Hematopoietic multipotent progenitor cell treated with erythropoietin and hydrocortisone succinate and interleukin-3 and kit ligand, for 6 days (in vitro differentiated cells): ENCODE measurements at regions not wholly inside any gene's neighbourhood (a gene's known extent, or its start where the extent isn't known, plus 50 kb on each side); places are given as distances from the start of the nearest gene placed in this dataset.

Experiments used
- DNase-seq: peaks from one replicate; pipeline ENCODE4 v3.0.0-alpha.2; 2015

DNA sequence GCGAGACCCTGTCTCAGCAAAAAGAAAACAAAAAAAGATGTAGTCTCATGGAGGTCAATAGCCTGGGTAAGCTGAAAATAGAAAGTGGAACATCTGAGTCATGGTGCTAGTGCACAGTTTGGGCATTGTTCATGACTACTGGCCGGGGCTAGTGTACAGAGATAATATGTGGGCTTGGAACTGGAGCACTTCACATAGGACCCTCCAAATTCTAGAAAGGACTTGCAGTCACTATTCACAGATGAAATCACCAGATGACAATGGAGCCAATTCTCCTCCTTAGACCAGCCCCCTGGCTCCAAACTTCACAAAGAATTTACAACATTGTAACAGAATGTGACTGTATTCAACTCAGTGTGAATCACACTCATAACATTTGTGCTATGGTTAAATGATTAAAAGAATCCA lies 367.8 kb upstream of the SLC7A11 start:
- DNase-seq: no peak

DNA sequence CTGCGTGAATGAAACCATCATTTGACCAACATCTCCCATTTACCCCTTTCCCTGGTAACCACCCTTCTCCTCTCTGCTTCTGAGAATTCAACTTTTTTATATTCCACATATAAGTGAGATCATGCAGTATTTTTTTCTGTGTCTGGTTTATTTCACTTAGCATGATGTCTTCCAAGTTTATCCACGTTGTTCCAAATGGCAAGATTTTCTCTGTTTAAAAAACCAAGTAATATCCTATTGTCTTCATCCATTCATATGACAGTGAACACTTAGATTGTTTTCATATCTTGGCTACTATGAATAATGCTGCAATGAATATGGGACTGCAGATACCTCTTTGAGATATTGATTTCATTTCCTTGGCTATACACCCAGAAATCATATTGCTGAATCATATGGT lies 362.4 kb upstream of the SLC7A11 start:
- no peak for DNase-seq

DNA sequence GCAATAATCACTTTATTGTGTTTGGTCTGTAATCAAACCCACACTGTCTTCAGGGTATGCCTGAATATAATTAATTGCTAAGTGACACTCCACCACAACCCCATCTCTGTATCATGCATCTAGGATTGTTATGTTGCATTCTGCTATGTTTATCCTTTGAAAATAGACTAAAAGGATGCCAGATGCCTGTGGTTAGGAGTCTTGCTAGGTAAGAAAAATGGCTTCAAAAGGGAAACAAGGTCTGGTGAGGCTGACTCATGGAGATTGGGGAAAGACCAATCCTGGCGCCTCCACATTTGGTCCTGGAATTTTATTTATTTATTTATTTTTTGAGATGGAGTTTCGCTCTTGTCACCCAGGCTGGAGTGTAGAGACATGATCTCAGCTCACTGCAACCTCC lies 360.5 kb upstream of the SLC7A11 start:
- no peak for DNase-seq

DNA sequence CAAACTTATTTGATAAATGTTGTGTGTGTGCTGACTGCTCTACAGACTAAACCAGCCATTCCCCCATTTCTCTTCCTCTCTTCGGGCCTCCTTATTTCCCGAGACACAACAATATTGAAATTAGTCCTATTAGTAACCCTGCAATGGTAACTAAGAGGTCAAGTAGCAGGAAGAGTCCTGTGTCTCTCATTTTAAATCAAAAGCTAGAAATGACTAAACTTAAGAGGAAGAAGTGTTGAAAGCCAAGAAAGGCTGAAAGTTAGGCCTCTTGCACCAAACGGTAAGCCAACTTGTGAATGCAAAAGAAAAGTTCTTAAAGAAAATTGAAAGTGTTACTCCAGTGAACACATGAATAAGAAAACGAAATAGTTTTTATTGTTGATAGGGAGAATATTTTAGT lies 357.8 kb upstream of the SLC7A11 start:
- DNase-seq: no peak

DNA sequence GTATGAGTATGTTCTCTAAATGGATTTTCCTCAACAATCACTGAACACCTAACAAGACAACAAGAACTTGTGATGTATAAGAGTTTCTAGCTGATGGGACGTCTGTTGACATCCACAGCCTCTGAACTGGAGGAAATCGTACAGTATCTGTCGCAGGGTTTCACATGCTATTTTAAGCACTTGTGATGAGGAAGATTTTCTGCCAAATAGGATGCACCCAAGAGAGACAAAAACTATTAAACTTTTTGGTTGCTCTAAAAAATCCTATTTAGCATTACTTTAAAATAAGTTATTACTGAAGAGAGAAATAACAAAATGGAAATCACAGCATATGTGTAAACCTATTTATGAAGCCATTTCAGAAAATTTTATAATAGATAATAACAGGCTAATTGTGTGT lies 356.1 kb upstream of the SLC7A11 start:
- DNase-seq: no peak

DNA sequence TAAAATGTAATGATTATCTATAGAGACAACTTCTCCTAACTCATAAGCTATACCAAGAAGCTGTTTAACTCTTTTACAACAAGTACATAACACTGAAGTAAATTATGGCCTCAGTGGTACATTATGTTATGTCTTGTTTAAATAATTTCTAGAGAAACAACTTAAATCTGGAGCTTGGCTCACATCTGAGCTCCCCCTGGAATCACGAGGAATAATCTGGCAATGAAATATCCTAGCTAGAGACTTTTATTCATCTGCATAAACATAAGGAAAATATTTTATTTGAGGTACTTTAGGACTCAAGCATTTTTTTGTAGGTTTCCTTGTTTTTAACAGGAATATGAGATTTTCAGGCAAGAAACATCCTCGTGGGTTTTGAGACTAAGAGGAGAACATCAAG lies 354.7 kb upstream of the SLC7A11 start:
- DNase-seq: no peak

DNA sequence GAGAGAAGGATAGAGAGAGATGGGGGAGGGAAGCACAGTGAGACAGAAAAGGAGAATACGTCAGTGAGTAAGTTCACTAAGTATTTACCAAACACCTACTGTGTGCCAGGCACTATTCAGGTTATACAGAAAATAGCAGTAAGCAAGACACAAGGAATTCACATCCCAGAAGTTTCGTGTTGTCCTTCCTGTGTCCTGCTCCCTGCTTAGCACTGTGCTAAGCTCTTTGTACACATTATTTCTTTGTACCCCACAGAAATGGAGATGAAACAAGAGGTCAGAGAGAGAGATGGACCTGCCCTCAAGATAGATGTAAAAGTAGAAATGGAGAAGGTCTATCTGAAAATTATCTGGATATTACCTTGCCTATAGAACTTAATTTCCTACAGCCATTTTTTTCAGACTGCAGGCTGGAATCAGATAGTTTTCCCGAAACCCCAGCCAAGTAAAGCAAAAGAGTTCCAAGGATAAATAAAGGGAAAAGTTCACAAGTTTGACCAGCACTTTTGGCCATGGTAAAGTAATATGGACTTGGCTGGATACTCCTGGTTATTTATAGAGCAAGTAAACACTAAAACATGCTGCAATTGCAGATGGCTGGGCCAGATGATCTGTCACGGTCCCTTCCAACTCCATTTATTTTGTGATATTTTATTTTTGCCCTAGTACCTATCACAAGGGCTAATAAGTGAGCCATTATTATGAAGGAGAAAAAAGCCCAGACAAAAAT lies 353.7 kb upstream of the SLC7A11 start:
- no peak for DNase-seq

DNA sequence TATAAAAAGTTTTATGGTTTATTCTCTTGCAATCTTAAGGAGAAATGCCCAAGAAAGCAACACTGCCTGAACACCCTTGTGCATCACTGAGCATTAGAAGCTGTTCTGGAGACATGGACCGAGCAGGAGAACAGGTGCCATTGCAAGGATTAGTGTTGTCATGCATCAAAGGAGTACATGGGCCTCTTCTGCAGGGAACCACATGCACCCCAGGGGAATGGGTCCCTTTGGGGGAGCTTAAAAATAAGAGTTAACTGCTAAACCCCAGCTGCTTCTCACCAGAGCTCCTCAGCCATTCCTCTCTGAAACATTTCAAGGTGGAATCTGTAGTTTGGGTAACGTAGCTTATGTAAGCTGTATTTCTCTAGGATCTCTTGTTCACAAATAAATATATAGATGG lies 353.0 kb upstream of the SLC7A11 start:
- DNase-seq: no peak

DNA sequence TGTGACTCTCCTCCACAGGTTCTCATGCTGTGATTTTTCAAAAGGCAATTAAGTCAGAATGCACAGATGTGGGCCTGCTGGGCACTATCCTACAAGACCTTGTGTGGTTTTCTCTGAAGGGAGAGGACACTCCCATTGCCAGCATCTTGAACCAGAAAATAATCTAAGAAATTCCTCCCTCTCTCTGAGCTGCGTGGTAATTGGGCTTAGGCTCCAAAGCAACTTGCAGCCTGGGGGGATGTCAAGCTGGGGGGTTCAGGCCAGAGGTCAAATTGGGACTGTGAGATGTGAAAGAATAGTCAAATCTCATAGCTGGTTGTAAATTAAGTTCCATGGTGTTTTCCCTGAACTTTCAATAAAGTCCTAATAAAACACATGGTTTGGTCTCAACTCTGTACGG lies 350.6 kb upstream of the SLC7A11 start:
- no peak for DNase-seq

DNA sequence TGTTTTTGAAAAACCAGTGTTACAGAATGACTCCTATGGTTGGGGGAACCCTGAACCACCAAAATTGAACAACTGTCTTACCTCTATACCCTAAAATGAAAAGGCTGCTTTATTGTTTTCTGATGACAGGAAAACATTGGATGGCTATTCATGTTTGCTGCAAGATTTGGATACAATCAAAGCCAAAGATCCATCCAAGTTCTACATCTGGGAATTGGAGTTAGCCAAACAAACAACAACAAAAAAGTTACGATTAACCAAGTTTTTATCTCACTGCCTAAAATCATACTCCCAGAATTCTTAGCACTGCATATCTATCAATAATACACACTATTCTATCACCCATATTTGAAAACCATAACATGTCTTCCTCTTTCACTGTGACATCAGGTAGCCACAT lies 349.7 kb upstream of the SLC7A11 start:
- DNase-seq: no peak

DNA sequence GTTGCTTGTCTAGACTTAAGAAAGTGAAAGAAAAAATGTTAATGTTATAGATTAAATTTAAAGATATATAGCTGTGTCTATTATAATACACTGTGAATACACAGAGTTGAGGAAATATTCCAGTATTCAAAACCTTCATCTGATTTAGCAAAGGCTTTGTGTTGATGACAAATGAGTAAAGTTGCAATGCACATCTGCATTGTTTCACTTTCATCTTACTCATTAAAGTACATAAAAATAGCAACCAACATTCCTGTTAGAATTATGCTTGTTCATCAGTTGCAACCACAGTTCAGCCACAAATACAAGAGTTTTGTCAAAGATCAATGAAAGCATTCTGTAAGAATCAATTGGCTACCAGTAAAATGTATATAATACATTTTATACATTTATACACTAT lies 346.4 kb upstream of the SLC7A11 start:
- DNase-seq: no peak

DNA sequence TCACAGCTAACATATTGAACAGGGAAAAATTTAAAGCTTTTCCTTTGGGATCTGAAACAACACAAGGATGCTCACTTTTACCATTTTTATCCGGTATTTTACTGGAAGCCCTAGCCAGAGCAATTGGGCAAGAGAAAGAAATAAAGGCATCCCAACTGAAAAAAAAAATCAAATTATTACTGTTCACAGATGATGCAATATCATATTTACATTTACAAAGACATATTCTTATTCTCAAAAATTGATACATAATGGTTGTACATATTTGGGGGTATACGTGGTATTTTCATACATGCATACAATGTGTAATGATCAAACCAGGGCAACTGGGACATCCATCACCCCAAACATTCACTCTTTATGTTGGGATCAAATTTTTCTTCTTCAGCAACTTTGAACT lies 337.0 kb upstream of the SLC7A11 start:
- DNase-seq: no peak

DNA sequence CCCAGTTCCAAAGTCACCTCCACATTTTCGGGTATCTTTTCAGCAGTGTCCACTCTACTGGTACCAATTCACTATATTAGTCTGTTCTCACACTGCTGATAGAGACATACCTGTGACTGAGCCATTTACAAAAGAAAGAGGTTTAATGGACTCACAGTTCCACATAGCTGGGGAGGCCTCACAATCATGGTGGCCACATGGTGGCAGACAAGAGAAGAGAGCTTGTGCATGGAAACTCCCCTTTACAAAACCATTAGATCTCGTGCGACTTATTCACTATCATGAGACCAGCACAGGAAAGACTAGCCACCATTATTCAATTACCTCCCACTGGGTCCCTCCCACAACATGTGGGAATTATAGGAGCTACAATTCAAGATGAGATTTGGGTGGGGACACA lies 335.7 kb upstream of the SLC7A11 start:
- DNase-seq: peak; percentile 8

DNA sequence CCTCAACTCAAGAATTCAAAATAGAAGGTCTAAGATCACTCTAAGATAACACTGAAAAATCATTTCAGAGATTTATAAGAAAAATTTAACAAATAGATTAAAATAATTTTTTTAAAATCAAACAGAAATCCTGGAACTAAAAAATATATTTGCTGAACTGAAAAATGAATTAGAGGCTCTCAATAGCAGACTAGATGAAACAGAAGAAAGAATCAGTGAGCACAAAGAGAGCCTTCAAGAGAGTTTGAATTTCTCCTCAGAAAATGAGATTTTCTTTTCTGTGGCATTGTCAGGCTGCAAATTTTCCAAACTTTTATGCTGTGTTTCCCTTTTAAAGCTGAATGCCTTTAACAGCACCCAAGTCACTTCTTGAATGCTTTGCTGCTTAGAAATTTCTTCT lies 335.0 kb upstream of the SLC7A11 start:
- DNase-seq: no peak

DNA sequence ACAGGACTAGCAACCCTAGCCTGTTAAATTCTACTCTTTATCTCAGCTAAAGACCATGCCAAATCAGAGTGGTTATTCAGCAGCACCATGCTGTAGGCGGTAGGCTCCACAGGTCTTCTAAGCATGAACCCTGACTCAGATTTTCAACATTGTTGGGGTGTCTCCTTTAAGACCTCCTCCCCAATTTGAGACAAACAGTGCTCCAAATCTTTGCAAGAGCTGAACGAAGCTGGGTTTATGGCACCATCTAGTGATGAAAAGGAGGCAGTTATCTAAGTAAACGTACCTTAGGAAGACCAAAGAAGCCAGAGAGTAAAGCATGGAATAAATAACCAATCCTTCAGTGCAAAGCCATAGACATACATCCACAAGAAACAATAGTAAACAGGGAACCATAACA lies 334.5 kb upstream of the SLC7A11 start:
- DNase-seq: peak; percentile 38

DNA sequence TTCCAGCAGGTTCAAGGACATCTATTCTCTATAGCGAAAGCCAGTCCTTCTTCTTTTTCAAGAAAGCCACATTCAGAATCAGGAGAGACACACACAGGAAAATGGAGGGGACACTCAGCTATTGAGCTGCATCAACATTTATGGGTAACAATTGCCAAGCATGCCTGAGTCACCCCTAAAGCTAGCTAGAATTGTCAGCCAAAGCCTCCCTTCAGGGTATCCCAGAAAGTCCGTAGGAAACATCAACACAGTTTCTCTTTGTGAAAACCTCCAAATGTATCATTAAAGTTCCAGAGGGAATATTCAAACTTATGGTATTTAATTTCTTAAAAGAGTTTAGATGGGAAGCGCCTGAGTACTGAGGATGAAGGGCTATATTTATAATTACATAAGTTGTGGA lies 331.1 kb upstream of the SLC7A11 start:
- DNase-seq: no peak

DNA sequence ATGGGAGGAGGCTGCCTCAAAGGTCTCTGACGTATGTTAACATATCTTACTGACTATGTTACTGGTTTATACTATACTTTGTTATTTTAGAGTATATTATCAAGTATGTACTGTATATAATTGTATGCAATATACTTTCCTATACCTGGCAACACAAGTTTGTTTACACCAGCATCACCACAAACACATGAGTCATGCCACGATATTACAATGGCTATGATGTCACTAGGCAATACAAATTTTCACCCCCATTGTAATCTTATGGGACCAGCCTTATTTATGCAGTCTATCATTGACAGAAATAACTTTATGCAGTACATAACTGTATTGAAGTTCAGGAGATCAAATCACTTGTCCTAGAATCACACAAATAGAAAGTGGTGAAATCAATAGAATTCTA lies 329.9 kb upstream of the SLC7A11 start:
- DNase-seq: no peak

DNA sequence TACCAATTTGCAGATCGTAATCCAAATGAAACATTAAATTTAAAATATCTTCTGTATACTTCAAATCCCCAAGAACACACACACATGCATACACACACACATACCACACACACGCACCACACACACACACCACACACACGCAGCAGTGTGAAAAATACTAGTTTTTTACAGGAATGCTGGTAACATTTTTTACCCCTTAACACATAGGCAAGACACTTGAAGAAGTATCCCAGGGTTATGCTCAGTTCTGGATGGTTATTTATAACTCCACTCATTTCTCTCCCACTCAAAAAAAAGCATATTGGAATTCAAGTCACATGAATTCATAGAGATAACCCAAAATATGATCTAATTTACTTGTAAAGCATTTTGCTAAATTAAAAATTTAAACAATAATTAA lies 325.5 kb upstream of the SLC7A11 start:
- no peak for DNase-seq

DNA sequence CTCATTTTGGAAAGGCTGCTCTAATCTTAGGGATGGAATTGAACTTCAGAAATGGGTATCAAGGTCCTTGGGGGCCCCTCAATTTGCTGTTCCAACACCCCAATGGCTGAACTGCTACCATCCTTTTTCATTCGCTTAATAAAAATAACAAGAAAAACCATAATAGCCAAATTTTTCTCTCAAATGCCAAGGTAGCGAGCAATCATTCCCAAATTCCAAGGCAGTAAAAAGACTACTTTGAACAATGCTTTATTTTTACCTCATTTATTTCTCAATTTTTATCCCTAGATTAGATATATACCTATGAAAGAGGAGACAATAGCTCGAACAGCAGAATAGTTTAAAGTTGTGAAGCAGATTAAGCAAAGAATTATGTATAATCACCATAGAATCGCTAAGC lies 323.4 kb upstream of the SLC7A11 start:
- no peak for DNase-seq

DNA sequence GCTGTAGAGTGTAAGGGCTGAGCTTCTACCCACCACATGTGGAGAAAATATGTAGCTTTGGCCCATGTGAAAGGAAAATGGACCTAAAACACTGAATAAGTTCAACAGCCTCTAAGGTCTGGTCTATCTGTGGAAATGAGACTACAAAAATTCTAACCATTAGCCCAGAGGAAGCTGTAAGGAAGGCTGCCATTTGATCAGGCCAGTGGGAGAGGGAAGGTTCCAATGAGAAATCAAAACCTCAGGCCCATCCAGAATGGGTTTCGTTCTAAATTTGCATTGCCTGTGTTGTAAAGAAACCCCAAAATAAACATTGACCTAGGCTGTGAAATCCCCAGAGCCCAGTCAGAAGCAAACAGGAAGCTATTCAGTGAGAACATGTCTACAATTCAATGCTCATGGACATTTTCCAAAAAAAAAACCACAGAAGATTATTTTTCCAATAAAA lies 320.4 kb upstream of the SLC7A11 start:
- DNase-seq: no peak

DNA sequence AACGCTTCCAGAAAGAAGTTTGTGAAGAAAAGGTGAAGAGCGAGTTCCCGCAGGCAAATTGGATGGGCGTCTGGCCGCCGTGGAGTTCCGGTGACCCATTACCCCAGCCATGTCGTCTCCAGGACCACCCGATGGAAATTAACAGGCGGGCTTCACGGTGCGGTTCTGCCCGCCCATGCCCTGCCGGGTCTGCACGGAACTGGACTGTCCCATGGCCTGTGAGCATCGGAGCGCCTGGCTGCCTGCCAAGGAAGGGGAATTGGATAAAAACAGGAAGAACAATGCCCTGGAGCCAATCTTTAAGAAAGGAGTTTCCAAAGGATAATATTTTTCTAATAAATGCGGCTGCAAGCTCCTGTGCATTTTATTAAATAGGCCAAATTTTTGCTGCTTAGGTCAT lies 319.8 kb upstream of the SLC7A11 start:
- DNase-seq: no peak

DNA sequence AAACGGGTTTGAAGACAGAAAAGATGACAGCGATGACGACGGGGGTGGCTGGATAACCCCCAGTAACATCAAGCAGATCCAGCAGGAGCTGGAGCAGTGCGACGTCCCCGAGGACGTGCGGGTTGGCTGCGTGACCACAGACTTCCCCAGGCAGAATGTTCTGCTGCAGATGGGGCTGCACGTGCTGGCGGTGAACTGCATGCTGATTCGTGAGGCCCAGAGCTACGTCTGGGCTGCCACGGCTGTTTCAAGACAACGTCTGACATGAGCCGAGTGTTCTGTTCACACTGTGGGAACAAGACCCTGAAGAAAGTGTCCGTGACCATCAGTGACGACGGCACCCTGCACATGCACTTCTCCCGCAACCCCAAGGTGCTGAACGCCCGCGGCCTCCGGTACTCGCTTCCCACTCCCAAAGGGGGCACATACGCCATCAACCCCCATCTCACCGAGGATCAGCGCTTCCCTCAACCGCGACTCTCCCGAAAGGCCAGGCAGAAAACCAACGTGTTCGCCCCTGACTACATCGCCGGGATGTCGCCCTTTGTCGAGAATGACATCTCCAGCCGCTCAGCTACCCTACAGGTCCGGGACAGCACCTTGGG lies 319.2 kb upstream of the SLC7A11 start:
- no peak for DNase-seq

DNA sequence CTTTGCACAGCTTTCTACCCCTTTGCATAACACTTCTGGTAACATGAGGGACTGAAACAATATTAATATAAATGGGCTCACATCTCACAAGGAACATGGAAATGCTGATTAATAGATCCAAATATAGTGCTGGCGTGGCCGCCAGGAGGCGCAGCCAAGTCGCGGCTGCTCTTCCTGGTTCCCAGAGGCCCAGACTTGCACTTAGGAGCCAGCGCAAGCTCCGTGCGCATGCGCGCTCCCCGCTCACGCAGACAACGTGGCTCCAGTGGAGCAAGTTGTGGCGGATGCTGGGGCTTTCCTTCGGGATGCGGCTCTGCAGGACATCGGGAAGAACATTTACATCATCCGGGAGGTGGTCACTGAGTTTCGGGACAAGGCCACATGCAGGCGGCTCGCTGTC lies 318.3 kb upstream of the SLC7A11 start:
- DNase-seq: peak; percentile 5

DNA sequence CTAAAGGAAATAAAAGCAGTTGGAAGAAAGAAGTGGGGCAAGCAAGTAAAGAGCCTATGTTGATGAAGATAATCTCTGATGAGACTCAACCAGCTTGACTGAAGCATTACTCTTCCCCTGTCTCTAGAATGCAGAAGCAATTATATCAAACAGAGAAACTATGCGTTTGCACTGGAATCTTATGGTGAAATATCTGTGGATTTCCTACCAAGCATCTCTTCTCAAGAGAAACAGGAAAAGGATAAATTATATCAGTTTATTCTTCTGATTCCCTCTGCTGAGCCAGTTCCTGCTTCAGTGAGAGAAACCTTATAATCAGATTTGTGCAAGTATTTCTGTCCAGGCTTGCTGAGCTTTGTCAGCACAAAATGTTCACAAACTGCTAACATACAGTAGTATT lies 316.7 kb upstream of the SLC7A11 start:
- DNase-seq: no peak

DNA sequence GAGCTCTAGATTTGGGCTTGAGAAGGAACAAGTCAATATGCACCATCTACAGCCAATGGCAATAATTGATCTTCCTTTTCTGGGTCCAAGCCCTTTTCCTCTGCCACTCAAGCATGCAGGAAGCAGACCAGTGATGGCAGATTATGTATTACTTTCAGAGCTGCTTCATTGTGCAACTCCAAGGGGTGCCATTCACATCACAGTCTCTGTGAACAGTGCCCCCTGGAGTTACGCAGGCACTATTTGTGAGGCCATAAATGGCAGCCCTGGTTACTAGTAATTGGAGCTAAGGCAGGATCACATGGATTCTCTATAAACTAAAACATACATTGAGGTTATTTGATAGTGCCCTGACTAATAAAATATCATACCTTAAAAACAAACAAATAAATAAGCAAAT lies 313.4 kb upstream of the SLC7A11 start:
- peak; percentile 40 for DNase-seq
